Kidney tubule cell (primary cell): ENCODE measurements at regions not wholly inside any gene's neighbourhood (a gene's known extent, or its start where the extent isn't known, plus 50 kb on each side); places are given as distances from the start of the nearest gene placed in this dataset.
"Not testable (repeated sequence)": the region's sequence is repeated elsewhere in the genome, so short reads cannot be mapped to it uniquely, and the experiment has no call there.

Experiments used
- DNase-seq: peaks from one replicate; pipeline ENCODE4 v3.0.0-alpha.2; 2018; ENCODE audit warnings: low spot score

GRCh38 chr3:55158345-55158744, 230.5 kb upstream of the LRTM1 start:
- no peak for DNase-seq

- no peak for DNase-seq
These were observed 229.9 kb upstream of the LRTM1 start for GRCh38 chr3:55157731-55158130.

- DNase-seq, result no peak
These were observed 229.2 kb upstream of the LRTM1 start for GRCh38 chr3:55156851-55157650.

- DNase-seq, result no peak
These were observed 220.2 kb upstream of the LRTM1 start for GRCh38 chr3:55147856-55148720.

GRCh38 chr3:55147406-55147805, 219.5 kb upstream of the LRTM1 start:
- no peak for DNase-seq

- DNase-seq, result no peak
These were observed 218.4 kb upstream of the LRTM1 start for GRCh38 chr3:55146216-55146615.

- DNase-seq, result no peak
These were observed 216.3 kb upstream of the LRTM1 start for GRCh38 chr3:55144015-55144673.

- no peak for DNase-seq
These were observed 215.5 kb upstream of the LRTM1 start for GRCh38 chr3:55143336-55143735.

- not testable (repeated sequence) for DNase-seq
These were observed 208.4 kb upstream of the LRTM1 start for GRCh38 chr3:55136291-55136690.

GRCh38 chr3:55128225-55128823, 200.5 kb upstream of the LRTM1 start:
- no peak for DNase-seq

GRCh38 chr3:55127565-55127964, 199.7 kb upstream of the LRTM1 start:
- no peak for DNase-seq

GRCh38 chr3:55124371-55124770, 196.5 kb upstream of the LRTM1 start:
- DNase-seq, result no peak
